ENCODE measurements at regions not wholly inside any gene's neighbourhood (a gene's known extent, or its start where the extent isn't known, plus 50 kb on each side); places are given as distances from the start of the nearest gene placed in this dataset.

DNA sequence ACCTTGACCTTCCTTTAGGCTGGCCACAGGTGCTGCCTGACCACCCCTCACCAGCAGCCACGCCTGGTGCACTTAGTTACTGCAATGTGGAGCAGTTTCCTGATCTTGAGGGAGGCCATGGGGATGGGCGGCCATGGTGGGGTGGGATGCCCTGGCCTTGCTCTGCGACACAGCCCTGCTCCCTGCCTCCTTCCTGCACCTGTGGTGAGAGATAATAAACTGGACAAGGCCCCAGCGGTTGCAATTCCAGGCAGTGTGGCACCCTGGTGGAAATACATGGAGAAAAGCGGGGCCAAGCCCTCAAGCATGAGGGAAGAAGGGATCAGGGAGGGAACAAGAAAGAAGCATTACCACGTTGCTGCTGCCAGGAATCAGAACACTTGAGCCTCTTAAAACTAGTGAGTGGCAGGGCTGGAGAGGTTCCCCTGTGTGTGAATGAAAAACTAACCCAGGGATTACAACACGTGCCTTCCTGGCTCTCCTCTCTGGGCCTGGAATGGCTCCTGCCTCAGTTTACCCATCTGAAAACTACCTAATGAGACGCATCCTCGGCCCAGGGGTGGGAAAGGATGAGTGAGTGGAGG lies 213.2 kb downstream of the LY86 start:
- no peak for TF ChIP-seq ZNF530 (tag by site-specific recombination; IDR thresholded peaks at IDR 0.05; ENCODE audit: low read depth)
- no peak for TF ChIP-seq SP2 (tag by site-specific recombination; IDR thresholded peaks at IDR 0.05)
- TF ChIP-seq, protein P1, sequence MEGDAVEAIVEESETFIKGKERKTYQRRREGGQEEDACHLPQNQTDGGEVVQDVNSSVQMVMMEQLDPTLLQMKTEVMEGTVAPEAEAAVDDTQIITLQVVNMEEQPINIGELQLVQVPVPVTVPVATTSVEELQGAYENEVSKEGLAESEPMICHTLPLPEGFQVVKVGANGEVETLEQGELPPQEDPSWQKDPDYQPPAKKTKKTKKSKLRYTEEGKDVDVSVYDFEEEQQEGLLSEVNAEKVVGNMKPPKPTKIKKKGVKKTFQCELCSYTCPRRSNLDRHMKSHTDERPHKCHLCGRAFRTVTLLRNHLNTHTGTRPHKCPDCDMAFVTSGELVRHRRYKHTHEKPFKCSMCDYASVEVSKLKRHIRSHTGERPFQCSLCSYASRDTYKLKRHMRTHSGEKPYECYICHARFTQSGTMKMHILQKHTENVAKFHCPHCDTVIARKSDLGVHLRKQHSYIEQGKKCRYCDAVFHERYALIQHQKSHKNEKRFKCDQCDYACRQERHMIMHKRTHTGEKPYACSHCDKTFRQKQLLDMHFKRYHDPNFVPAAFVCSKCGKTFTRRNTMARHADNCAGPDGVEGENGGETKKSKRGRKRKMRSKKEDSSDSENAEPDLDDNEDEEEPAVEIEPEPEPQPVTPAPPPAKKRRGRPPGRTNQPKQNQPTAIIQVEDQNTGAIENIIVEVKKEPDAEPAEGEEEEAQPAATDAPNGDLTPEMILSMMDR (tag by site-specific recombination; IDR thresholded peaks at IDR 0.05) = no peak
- TF ChIP-seq ZNF112 (tag by site-specific recombination; IDR thresholded peaks at IDR 0.05) = no peak
- TF ChIP-seq ZNF175 (tag by site-specific recombination; IDR thresholded peaks at IDR 0.05) = no peak
- no peak for TF ChIP-seq ZNF19 (tag by site-specific recombination; IDR thresholded peaks at IDR 0.05; ENCODE audit: low read depth)
- TF ChIP-seq ZNF792 (tag by site-specific recombination; IDR thresholded peaks at IDR 0.05) = no peak
- TF ChIP-seq, protein P2, sequence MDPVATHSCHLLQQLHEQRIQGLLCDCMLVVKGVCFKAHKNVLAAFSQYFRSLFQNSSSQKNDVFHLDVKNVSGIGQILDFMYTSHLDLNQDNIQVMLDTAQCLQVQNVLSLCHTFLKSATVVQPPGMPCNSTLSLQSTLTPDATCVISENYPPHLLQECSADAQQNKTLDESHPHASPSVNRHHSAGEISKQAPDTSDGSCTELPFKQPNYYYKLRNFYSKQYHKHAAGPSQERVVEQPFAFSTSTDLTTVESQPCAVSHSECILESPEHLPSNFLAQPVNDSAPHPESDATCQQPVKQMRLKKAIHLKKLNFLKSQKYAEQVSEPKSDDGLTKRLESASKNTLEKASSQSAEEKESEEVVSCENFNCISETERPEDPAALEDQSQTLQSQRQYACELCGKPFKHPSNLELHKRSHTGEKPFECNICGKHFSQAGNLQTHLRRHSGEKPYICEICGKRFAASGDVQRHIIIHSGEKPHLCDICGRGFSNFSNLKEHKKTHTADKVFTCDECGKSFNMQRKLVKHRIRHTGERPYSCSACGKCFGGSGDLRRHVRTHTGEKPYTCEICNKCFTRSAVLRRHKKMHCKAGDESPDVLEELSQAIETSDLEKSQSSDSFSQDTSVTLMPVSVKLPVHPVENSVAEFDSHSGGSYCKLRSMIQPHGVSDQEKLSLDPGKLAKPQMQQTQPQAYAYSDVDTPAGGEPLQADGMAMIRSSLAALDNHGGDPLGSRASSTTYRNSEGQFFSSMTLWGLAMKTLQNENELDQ (tag by site-specific recombination; IDR thresholded peaks at IDR 0.05; ENCODE audit: low read depth) = no peak
- TF ChIP-seq ZNF146 (tag by site-specific recombination; IDR thresholded peaks at IDR 0.05) = no peak
- TF ChIP-seq ZFP69B (tag by site-specific recombination; IDR thresholded peaks at IDR 0.05) = no peak
- no peak for TF ChIP-seq ZNF121 (tag by site-specific recombination; IDR thresholded peaks at IDR 0.05)
- TF ChIP-seq, protein P3, sequence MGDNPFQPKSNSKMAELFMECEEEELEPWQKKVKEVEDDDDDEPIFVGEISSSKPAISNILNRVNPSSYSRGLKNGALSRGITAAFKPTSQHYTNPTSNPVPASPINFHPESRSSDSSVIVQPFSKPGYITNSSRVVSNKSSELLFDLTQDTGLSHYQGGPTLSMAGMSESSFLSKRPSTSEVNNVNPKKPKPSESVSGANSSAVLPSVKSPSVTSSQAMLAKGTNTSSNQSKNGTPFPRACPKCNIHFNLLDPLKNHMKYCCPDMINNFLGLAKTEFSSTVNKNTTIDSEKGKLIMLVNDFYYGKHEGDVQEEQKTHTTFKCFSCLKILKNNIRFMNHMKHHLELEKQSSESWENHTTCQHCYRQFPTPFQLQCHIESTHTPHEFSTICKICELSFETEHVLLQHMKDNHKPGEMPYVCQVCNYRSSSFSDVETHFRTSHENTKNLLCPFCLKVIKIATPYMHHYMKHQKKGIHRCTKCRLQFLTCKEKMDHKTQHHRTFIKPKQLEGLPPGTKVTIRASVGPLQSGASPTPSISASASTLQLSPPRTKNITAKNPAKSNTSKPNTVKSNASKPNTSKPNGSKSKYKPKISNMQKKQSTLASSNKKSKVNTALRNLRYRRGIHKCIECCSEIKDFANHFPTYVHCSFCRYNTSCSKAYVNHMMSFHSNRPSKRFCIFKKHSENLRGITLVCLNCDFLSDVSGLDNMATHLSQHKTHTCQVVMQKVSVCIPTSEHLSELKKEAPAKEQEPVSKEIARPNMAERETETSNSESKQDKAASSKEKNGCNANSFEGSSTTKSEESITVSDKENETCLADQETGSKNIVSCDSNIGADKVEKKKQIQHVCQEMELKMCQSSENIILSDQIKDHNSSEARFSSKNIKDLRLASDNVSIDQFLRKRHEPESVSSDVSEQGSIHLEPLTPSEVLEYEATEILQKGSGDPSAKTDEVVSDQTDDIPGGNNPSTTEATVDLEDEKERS (tag by site-specific recombination; IDR thresholded peaks at IDR 0.05) = no peak

Measured in HEK293 (cell line).